Stimulated activated CD4-positive, alpha-beta T cell treated with anti-CD3 and anti-CD28 coated beads, Interleukin-15, amount 100 ng/mL, for 48 hours (primary cell): ENCODE measurements at regions not wholly inside any gene's neighbourhood (a gene's known extent, or its start where the extent isn't known, plus 50 kb on each side); places are given as distances from the start of the nearest gene placed in this dataset.

Experiments used
- DNase-seq, 2 donors: peaks; one replicate each; pipeline ENCODE4 v3.0.0-alpha.2; 2020; ENCODE audit warnings: low read depth in 2 of 2

DNA sequence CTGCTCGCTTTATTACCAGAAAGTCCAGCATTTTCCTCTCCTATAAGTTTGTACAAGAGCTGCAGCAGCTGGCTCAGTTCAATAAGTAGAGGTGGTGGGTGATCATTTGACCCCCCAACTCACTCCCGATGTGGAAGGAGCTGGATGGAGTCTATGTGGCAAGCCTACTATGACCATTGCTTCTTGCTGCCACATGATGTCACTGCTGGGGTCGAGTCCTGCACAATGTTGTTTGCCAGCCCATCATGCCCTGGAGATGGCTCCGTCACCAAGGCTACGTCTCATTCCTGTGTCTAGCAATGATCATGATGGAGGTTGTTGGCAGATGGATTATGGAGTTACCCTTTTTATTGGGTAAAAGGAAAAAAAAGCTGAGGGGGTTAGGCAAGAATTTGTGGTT lies 266.3 kb downstream of the PSAT1 start:
- no peak for DNase-seq

DNA sequence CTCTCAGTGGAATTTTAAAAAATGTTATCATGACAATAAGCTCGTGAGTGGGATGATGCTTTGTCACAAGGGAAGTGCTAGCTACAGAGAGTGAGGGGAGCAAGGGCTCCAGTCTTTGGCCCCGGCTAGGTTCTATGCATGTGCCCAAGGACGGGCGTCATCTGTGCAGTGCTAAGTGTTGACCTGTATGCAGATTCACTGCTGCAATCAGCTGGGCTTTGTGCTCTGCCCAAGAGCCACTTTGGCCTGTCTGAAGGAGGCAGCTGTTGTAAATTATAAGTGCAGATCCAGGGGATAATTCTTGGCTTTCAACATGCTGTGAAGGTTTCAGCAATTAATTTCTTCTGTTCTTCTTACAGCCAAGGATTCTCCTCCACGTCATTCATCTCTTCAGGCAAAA lies 268.6 kb downstream of the PSAT1 start:
- no peak for DNase-seq

GRCh38 chr9:78566521-78566920 lies 269.6 kb downstream of the PSAT1 start:
- DNase-seq: no peak

DNA sequence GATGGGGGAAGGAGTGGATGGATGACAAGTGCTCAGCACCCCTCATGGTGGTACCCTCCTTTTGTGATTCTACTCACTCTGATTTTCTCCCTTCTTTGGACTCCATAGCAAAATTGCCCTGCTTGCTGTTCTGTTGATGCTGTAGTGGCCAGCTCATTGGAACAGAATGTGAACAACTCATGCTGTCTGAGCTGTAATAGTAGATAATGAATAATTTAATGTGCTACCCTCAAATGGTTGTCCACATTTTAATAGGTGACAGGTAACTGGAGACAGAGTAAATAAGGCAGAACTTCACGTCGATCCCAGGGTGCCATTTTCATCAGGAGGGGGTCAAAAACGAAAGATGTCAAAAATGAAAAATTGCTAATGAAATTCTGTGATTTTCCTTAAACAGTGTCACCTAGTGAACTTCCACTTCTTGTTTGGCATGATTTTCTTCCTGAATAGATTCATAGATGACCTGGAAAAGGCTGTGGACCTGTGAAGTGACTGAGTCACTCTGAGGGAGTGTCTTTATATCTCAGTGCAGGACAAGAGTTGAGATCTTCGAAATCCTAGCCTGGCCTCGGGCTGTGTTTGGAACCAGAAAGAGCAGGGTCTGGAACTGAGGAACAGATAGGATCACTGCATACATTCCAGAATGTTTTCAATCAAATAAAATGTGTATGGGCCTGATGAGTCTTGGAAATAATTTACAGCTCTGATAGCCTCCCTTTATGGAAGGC lies 270.2 kb downstream of the PSAT1 start:
- no peak for DNase-seq

DNA sequence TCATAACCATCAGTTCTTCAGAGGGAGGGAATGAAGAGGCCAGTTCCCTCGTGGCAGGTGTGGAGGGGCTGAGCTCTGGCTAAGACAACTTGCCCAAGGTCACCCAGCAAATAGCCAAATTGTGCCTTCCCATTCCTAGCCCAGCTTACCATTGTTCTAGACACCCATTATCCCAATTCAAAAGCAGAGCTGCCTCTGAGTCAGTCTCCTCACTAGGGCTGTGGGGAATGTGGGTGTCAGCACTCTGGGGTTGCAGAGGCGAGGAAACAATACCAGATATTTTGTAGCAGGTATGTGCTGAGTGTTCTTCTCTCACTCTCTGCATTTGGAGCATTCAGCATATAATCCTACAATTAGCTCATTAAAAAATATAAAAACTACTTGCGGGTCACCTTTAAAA lies 270.8 kb downstream of the PSAT1 start:
- DNase-seq: no peak

- no peak for DNase-seq
Observed at GRCh38 chr9:78568774-78569173, 271.8 kb downstream of the PSAT1 start.

- no peak for DNase-seq
Observed at GRCh38 chr9:78572266-78572665, 275.3 kb downstream of the PSAT1 start.

DNA sequence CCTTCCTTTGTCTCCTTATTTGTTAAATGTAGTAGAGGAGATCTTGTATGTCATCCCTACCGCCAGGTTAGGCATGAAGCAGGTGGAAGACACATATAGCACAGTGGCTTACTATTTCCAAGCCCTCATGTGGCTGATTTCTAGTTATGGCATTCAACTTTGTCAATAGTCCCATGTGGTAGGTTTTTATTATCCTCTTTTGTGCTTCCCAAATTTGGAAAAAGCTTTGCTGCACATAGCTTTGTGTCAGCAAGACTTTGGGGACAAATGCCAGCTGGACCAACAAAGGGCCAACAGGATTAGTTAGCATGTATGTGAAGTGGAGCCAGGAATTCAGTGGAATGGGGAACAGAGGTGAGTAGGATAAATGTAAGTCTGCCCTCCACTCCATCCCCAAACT lies 276.3 kb downstream of the PSAT1 start:
- no peak for DNase-seq

GRCh38 chr9:78573669-78574068 lies 276.7 kb downstream of the PSAT1 start:
- DNase-seq: no peak

- no peak for DNase-seq
Observed at GRCh38 chr9:78574354-78575045, 277.6 kb downstream of the PSAT1 start.

DNA sequence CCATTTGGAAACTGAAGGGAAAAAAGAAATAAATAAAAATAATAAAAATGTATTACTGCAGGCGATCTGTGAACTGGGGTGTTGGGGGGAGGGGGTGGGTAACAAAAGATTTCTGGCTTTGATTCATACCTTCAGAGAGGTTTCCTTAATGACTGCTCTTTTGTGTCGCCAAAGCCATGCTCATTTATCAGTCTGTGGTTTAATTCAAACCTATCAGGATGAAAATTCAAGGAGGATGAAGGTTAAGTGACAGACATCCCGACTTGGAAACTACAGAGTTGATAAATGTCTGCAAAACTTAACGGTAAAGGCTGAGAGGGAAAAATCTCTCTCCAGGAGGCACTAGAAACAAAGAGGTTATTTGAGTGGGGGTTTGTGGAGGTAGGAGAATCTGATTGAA lies 278.2 kb downstream of the PSAT1 start:
- DNase-seq: no peak

GRCh38 chr9:78575771-78576170 lies 278.8 kb downstream of the PSAT1 start:
- DNase-seq: no peak

- DNase-seq: no peak
Observed at GRCh38 chr9:78577156-78577906, 280.4 kb downstream of the PSAT1 start.

DNA sequence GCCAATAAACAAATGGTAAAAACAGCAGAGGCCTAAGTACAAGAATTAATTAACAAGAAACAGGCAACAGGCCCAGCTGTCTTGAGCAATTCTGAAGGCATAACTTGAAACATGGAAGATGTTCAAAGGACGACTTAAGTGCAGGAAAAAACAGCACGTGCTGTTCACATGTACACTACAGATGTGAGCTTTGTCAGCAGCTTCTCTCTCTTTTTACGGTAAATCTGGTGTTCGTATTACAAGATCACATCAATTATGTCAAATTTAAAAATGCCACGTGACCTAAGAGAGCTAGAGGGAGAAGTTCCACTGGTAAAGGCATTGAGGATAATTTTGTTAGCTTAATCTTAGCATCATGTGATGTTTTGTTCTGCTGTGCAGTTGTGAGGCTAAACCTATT lies 281.1 kb downstream of the PSAT1 start:
- no peak for DNase-seq

- DNase-seq: no peak
Observed at GRCh38 chr9:78582821-78583220, 285.9 kb downstream of the PSAT1 start.

DNA sequence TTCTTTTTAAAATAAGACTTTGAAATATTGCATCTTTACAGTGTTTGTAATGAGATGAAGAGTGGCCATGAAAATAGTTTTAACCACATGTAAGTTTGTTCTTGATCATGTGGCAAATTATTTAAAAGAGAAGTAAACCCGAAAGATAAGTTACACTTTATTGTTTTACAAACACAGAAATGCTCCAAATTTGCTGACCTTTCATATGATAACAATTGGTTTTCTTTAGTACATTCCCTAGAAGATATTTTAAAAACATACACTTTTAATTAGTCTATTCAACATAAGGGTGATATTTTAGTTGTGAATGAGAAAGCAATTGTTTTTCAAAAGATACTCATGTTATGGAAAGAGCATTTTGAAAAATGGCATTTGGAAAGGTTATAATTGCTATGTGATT lies 287.7 kb downstream of the PSAT1 start:
- DNase-seq: no peak

DNA sequence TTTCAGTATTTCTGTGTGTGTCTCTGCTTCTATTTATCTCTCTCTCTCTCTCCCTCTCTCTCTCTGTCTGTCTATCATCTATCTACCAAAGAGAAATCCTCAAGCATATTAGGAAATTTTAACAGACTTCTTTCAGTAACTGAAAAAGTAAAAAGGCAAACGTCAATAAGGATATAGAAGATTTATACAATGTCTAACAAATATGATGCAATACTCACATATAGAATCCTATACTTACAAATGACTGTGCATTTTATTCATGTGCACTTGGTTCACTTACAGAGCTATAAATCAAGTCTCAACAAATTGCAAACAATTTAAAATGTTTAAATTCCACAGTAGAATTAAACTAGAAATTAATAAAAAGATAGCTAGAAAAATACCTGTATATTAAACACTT lies 289.0 kb downstream of the PSAT1 start:
- DNase-seq: no peak

DNA sequence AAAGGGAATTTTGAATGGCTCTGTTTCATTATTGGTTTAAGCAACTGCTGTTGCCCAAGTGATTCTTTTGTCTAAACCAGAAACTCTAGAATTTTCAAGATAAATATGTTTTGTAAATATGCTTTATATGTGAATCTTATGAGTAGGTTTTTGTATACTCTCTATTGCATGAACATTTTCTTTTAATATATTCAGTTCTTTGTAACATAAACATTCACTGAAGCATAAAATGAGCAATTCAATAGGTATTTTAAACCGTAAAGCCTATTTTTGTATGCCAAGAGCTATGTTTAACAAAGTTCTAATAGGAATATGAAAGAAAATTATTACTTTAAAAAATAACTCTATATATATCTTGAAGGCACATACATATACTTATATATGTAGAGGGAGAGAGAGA lies 293.1 kb downstream of the PSAT1 start:
- no peak for DNase-seq

- DNase-seq: no peak
Observed at GRCh38 chr9:78592811-78593210, 295.9 kb downstream of the PSAT1 start.

- no peak for DNase-seq
Observed at GRCh38 chr9:78595200-78595945, 298.4 kb downstream of the PSAT1 start.

GRCh38 chr9:78596346-78596745 lies 299.4 kb downstream of the PSAT1 start:
- no peak for DNase-seq

GRCh38 chr9:78598120-78598519 lies 301.2 kb downstream of the PSAT1 start:
- DNase-seq: no peak
